IPS-18a (cell line): ENCODE measurements at regions not wholly inside any gene's neighbourhood (a gene's known extent, or its start where the extent isn't known, plus 50 kb on each side); places are given as distances from the start of the nearest gene placed in this dataset.

ENCODE experiments used
- H3K27ac ChIP-seq: one replicate; pipeline ENCODE4 v1.5.1; 2013; ENCODE audit warnings: low read length
- H3K27me3 ChIP-seq: one replicate; pipeline ENCODE4 v1.6.1; 2013; ENCODE audit warnings: mild to moderate bottlenecking, low read length; ENCODE audit not compliant: control insufficient read depth, insufficient read depth
- H3K36me3 ChIP-seq: one replicate; pipeline ENCODE4 v1.6.1; 2013; ENCODE audit warnings: low read depth, low read length; ENCODE audit not compliant: control insufficient read depth
- H3K4me1 ChIP-seq: one replicate; pipeline ENCODE4 v1.6.1; 2013; ENCODE audit warnings: low read depth, low read length; ENCODE audit not compliant: control insufficient read depth
- H3K4me3 ChIP-seq: one replicate; pipeline ENCODE4 v1.5.1; 2013; ENCODE audit warnings: low read length
- H3K9ac ChIP-seq: one replicate; pipeline ENCODE4 v1.6.1; 2013; ENCODE audit warnings: mild to moderate bottlenecking, low read length, moderate library complexity
- H3K9me3 ChIP-seq: one replicate; pipeline ENCODE4 v1.6.1; 2013; ENCODE audit warnings: low read depth, low read length; ENCODE audit not compliant: control insufficient read depth

- Histone ChIP-seq H3K9ac (no peak overlapping the region), H3K4me3 (no peak overlapping the region), H3K9me3 (no peaks in the 10 kb centered on the region), H3K4me1 (peaks cover 9% of the 10 kb centered on the region), H3K27me3 (no peaks in the 10 kb centered on the region), H3K27ac (no peak overlapping the region), H3K36me3 (no peaks in the 10 kb centered on the region)
These were observed 473.4 kb upstream of the LMO3 start for GRCh38 chr12:17079251-17079909.

GRCh38 chr12:17077594-17077993, 471.6 kb upstream of the LMO3 start:
- Histone ChIP-seq H3K27ac (no peak overlapping the region), H3K9ac (no peak overlapping the region), H3K27me3 (no peaks in the 10 kb centered on the region), H3K9me3 (no peaks in the 10 kb centered on the region), H3K4me1 (peaks cover 6% of the 10 kb centered on the region), H3K36me3 (no peaks in the 10 kb centered on the region), H3K4me3 (no peak overlapping the region)

- H3K27ac ChIP-seq = no peak overlapping the region
- no peak overlapping the region for H3K4me3 ChIP-seq
- no peak overlapping the region for H3K9ac ChIP-seq
These were observed 470.8 kb upstream of the LMO3 start for GRCh38 chr12:17076811-17077210.

GRCh38 chr12:17076028-17076744, 470.2 kb upstream of the LMO3 start:
- Histone ChIP-seq H3K4me3 (no peak overlapping the region), H3K27ac (no peak overlapping the region), H3K4me1 (peaks cover 6% of the 10 kb centered on the region), H3K9ac (no peak overlapping the region), H3K27me3 (no peaks in the 10 kb centered on the region), H3K9me3 (no peaks in the 10 kb centered on the region), H3K36me3 (no peaks in the 10 kb centered on the region)

More at GRCh38 chr12:17076811-17077210, 470.8 kb upstream of the LMO3 start:
- H3K36me3 ChIP-seq = no peaks in the 10 kb centered on the region
- H3K4me1 ChIP-seq = peaks cover 6% of the 10 kb centered on the region
- no peaks in the 10 kb centered on the region for H3K27me3 ChIP-seq
- H3K9me3 ChIP-seq = no peaks in the 10 kb centered on the region

- Histone ChIP-seq H3K4me1 (no peaks in the 10 kb centered on the region), H3K9me3 (no peaks in the 10 kb centered on the region), H3K9ac (no peak overlapping the region), H3K36me3 (no peaks in the 10 kb centered on the region), H3K27ac (no peak overlapping the region), H3K27me3 (no peaks in the 10 kb centered on the region), H3K4me3 (no peak overlapping the region)
These were observed 458.9 kb upstream of the LMO3 start for GRCh38 chr12:17064834-17065233.

- no peak overlapping the region for H3K9ac ChIP-seq
- H3K4me1 ChIP-seq = no peaks in the 10 kb centered on the region
- no peak overlapping the region for H3K4me3 ChIP-seq
- no peaks in the 10 kb centered on the region for H3K9me3 ChIP-seq
- H3K27ac ChIP-seq = no peak overlapping the region
- no peaks in the 10 kb centered on the region for H3K36me3 ChIP-seq
- H3K27me3 ChIP-seq = no peaks in the 10 kb centered on the region
These were observed 456.5 kb upstream of the LMO3 start for GRCh38 chr12:17062267-17063036.

GRCh38 chr12:17060260-17060659, 454.3 kb upstream of the LMO3 start:
- Histone ChIP-seq H3K4me1 (no peaks in the 10 kb centered on the region), H3K27ac (no peak overlapping the region), H3K36me3 (no peaks in the 10 kb centered on the region), H3K27me3 (no peaks in the 10 kb centered on the region), H3K4me3 (no peak overlapping the region), H3K9ac (no peak overlapping the region), H3K9me3 (no peaks in the 10 kb centered on the region)

- no peaks in the 10 kb centered on the region for H3K9me3 ChIP-seq
- H3K4me1 ChIP-seq = no peaks in the 10 kb centered on the region
These were observed 450.6 kb upstream of the LMO3 start for GRCh38 chr12:17056546-17056945.

GRCh38 chr12:17038923-17039322, 433.0 kb upstream of the LMO3 start:
- Histone ChIP-seq H3K27me3 (no peaks in the 10 kb centered on the region), H3K9ac (no peak overlapping the region), H3K4me1 (no peaks in the 10 kb centered on the region), H3K4me3 (no peak overlapping the region), H3K9me3 (no peaks in the 10 kb centered on the region), H3K36me3 (no peaks in the 10 kb centered on the region), H3K27ac (no peak overlapping the region)

More at GRCh38 chr12:17056546-17056945, 450.6 kb upstream of the LMO3 start:
- Histone ChIP-seq H3K27ac (no peak overlapping the region), H3K9ac (no peak overlapping the region), H3K4me3 (no peak overlapping the region), H3K27me3 (no peaks in the 10 kb centered on the region), H3K36me3 (no peaks in the 10 kb centered on the region)

GRCh38 chr12:17035372-17035771, 429.4 kb upstream of the LMO3 start:
- Histone ChIP-seq H3K27me3 (no peaks in the 10 kb centered on the region), H3K9ac (no peak overlapping the region), H3K9me3 (no peaks in the 10 kb centered on the region), H3K4me3 (no peak overlapping the region), H3K4me1 (peaks cover 5% of the 10 kb centered on the region), H3K27ac (no peak overlapping the region), H3K36me3 (no peaks in the 10 kb centered on the region)

GRCh38 chr12:17030338-17030737, 424.4 kb upstream of the LMO3 start:
- H3K27me3 ChIP-seq = no peaks in the 10 kb centered on the region
- peaks cover 10% of the 10 kb centered on the region for H3K4me1 ChIP-seq
- H3K27ac ChIP-seq = no peak overlapping the region
- no peaks in the 10 kb centered on the region for H3K9me3 ChIP-seq
- no peaks in the 10 kb centered on the region for H3K36me3 ChIP-seq
- H3K9ac ChIP-seq = no peak overlapping the region
- H3K4me3 ChIP-seq = no peak overlapping the region
